HG02642 (cell line): ENCODE measurements at regions not wholly inside any gene's neighbourhood (a gene's known extent, or its start where the extent isn't known, plus 50 kb on each side); places are given as distances from the start of the nearest gene placed in this dataset.

ENCODE experiments used
- ATAC-seq: cut with Tn5 transposase; IDR thresholded peaks from one replicate; pipeline ENCODE4 v1.9.1; 2021; ENCODE audit warnings: mild to moderate bottlenecking; ENCODE audit not compliant: unreplicated experiment, poor library complexity

DNA sequence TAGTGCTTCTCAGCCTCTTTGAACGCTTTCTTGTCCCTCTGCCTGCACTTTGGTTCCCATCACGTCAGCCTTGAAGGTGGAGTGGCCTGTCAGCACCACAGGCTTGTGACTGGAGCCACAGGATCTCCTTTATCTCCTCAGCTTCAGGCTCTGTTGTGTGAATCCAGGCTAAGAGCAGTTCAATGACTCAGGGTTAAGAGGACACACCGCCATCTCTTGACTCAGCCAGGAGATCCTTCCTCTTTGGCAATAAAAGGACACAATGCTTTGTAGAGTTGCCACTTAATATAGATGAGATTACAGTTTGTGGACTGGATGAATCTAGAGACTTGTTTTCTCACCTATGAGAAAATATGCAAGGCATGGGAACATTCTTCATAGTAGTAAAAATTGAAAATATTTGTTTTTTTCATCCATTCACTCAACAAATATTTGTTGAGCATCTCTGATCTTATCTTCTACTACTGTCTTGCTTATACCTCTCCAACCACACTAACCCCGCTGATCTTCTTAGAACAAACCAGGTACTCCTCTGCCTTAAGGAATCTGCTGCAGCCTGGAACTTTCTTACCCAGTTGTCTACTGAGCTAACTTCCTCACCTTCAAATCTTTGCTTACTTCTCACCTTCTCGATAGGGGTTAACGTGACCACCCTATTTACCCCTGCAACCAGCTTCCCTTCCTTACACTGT is 62.3 kb downstream of the UCHL1 start:
- no peak for ATAC-seq

DNA sequence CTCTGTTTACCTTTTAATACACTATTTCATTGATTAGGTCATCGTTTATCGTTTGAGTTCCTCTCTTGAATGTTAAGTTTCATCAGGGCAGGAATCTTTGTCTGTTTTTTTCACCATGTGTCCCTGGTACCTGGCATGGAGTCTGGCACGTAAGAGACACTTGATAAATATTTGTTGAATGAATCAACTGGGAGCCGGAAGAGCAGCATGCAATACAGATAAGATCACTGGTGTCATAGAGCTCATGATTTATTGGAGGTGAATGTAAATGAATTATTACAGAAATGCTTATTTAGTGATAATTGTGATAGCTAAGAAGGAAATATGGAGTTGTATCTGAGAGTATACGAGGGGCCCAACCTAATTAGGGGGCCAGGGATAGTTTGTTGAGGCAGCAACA is 62.8 kb downstream of the UCHL1 start:
- ATAC-seq, result no peak

DNA sequence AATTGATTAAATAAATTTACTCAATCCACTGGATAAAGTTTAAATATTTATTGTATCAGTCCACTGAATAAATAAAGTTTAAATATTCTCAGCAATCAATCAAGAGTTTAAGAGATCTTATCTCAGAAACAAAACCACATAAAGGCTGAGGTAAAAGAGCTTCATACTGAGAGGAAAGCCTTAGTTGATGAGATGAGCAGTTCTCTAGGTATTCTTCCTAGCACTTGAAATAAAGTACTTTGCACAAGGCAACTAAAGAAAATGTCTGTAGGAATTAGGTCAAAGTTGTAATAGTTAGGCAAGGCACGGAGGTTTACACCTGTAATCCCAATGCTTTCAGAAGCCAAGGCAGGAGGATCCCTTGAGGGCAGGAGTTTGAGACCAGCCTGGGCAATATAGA is 63.5 kb downstream of the UCHL1 start:
- ATAC-seq, result no peak

DNA sequence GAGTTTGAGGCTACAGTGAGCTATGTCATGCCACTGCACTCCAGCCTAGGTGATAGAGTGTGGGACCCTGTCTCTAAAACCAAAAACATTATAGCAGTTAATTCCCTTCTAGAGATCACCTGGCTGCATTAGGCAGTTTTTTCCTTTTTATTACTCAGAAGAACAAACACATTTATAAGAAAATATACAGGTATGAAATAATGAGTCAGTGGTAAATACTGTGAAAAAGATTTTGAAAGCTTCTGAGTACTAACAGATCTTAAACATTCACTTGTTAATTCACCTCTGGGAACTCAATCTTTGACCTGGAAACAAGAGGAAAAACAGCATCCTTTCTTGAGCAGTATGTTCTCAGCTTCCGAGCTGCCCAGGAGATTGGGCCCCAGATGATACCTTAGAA is 64.1 kb downstream of the UCHL1 start:
- ATAC-seq, result no peak

DNA sequence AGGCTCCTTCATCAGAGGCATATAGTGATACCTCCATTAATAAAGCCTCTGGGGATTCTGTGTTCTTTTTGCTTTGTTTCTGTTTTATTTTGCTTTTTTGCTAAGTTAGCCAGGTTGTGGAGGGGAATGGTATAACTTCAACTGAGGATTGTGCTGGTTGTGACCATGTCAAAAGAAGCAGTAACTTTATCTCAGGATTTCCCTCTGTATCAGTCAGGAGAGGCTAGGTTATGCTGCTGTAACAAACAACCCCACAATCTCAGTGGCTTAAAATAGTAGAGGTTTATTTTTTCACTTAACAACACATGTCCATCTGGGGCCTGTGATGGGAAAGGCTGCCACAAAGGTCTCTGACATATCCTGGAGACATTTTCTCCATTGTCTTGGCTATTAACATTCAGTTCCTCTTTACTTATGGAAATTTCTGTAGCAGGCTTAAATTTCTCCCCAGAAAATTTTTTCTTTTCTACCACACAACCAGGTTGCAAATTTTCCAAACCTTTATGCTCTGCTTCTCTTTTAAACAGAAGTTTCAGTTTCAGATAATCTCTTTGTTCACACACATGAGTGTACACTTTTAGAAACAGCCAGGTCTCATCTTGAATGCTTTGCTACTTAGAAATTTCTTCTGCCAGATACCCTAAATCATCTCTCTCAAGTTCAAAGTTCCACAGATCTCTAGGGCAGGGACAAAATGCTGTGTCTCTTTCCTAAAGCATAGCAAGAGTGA is 64.7 kb downstream of the UCHL1 start:
- no peak for ATAC-seq

DNA sequence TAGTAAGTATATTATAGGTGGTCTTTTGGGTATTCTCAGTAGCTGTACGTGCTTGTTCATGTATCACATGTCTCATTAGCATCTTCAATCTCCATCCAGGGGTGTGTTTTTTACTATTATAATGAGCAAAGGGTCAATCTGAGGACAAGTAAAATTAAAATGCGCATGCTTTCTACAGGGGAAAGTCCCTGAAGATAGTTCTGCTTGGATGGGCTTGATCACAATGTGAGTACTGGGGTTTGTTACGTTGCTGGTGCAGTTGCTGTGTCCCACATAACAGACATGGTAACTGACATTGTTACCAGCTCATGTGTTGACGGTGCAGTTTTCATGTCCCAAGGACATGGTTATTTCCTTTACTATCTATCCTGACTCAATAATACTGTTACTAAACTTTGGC is 65.9 kb downstream of the UCHL1 start:
- no peak for ATAC-seq

DNA sequence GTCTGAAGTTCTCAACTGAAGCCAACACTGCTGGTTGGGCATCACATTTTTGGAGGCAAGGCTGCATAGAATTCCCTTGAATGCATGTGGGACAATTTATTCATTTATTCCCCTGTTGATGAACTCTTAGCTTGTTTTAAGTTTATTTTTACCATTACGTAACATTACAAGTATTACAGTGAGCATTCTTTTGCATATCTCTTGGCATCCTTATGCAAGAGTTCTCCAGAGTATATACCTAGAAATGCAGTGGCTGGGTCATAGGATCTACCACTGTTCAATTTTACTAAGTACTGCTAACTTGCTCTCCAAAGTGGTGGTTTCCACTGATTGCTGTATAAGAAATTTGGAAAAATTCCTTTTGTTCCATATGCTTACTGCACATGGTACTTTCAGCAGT is 66.5 kb downstream of the UCHL1 start:
- no peak for ATAC-seq

DNA sequence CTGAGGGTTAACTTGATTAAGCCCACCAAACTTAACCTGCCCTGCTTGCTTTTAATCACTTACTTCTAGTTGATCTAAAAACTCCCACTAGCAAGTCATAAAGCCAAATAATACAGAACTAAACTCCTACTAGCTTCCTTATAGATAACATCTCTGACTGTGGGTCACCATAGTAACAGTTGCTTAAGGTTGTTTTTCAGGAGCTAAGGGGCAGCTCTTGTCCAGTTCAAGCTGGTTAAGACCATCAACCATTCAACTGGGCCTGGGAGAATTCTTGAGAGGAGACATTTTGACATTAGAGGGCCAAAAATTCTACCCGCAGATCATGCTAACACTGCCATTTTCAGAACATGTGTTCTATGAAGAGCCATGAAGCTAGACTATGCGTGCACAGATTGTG is 67.0 kb downstream of the UCHL1 start:
- no peak for ATAC-seq

DNA sequence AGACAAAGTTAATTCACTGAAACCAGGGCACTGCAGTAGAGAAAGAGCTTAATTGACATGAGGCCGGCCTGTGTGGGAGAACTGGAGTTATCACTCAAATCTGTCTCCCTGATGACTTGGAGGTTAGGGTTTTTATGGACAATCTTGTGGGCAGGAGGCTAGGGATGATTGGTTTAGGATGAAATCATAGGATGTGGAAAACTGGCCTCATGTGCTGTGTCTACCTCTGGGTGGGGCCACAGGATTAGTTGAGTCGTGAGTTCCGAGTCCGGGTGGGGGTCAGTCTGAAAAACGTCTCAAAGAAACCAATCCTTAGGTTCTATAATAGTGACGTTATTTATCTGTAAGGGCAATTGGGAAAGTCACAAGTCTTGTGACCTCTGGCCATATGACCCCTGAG is 68.1 kb downstream of the UCHL1 start:
- ATAC-seq, result no peak

DNA sequence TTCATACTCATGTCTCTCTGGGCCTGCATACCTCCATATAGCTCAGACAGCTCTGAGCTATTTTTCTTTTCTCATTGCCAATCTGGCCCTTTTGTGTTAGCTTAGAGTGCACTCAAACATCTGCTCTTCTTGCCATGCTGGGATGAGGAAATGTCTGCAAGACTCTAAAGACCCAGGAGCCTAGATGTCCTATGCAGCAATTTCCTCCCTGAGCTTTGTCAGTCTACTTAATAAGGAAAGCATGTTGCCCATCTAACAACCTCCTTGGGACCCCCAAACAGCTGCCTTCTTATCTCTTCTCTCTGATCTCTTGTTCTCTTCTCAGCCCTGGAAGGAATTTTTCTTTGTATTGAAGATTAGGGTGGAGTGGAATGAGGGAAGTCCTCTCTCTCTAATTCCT is 69.2 kb downstream of the UCHL1 start:
- no peak for ATAC-seq

DNA sequence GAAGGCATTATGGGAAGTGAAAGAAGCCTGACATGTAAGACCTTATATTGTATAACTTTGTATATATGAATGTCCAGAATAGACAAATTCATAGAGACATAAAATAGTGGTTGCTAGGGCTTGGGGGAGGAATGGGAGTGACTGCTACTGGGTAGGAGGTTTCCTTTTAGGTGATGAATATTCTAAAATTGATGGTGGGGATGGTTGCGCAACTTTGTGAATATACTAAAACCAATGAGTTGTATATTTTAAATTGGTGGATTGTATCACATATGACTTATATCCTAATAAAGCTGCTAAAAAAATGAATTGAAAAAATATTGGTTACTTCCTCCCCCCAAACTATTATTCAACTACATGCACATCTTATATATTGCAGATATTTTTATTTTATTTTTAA is 70.0 kb downstream of the UCHL1 start:
- no peak for ATAC-seq

DNA sequence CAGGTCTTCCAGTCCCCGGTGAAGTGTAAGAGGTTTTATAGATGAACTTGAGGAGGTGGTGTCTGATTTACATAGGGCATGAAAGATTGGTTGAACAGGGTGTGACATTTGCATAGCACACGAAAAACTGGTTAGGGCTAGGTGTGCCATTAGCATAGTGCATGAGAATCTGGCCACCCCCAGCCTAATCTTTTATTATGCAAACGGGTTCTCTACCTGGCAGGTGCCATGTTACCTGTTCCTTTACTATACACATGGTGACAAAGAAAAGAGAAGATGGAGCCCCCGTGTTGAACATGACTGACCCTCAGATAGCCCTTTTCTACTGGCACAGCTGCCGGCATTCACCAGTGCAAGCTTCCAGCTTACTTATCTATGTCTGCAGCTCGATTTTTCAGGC is 71.0 kb downstream of the UCHL1 start:
- ATAC-seq, result no peak

DNA sequence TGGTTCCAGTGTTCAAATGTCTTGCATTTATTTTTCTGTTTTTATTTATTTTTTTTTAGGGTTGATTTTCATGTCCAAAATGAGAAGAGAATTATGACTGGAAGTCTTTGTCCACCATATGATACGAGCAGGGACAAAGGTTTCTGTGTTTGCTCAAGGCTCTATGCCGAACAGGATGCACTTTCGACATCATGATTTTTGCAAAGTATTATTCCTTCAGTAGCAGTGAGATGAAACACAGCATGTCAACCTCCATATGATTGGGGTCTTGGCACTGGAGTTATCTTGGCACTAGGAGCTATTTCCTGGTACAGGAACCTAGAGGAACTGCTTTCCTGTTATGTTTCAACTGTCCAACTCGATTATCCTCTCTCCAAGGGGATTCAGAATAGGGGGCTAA is 72.6 kb downstream of the UCHL1 start:
- no peak for ATAC-seq

DNA sequence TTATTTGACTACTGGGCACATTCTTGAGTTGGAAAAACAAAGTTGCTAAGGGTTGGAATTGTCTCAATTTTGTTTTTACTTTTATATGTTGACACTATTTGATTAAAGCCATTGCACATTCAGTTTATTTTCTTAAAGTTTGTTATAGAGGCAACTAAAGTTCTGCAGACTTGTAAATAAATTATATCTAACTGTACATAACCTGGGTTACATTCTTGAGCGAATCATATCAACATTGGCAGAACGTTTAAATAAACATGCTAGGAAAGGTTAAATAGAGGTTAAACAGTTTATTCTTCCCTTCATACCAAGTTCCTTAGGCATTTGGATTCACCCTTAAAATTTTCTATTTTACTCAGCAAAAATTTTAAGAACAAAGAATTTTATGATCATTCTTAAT is 74.5 kb downstream of the UCHL1 start:
- no peak for ATAC-seq

DNA sequence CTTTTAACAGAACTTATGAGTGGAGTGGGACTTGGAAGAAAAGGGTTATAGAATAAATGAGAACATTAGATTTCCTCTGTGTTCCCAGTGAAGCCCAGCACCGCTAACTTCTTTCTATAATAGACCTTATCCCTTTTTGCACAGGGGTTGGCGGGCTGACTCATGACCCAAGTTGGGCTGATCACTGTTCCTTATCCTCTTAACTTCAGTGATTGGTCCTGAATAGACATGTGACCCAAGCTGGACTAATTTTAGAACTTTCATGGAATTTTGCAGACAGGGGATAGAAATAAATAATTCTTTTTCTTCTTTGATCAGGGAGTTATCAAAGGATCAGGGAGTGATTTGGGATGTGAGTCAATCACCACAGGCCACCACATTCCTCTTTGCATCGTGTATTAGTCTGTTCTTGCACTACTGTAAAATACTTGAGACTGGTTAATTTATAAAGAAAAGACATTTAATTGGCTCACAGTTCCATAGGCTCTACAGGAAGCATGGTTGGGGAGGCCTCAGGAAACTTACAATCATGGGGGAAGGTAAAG is 75.9 kb downstream of the UCHL1 start:
- ATAC-seq, result no peak

DNA sequence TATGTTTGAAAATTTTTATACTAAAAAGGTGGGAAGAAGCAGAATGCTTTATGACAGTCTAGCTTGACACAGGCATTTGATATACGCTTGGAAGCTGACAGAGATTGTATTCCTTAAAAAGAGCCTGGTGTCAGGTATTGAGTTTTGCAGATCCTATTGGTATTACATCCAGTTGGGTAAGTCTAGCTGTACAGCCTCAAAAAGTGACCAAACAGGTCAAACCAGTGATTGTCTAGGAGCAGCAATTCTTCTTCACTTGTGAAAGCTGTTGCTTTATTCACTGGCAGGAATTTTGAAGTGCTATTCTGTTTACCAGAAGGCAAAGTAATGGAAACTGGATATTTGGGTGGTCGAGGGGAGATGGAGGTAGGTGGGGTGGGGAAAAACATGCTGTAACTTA is 77.5 kb downstream of the UCHL1 start:
- ATAC-seq, result no peak

DNA sequence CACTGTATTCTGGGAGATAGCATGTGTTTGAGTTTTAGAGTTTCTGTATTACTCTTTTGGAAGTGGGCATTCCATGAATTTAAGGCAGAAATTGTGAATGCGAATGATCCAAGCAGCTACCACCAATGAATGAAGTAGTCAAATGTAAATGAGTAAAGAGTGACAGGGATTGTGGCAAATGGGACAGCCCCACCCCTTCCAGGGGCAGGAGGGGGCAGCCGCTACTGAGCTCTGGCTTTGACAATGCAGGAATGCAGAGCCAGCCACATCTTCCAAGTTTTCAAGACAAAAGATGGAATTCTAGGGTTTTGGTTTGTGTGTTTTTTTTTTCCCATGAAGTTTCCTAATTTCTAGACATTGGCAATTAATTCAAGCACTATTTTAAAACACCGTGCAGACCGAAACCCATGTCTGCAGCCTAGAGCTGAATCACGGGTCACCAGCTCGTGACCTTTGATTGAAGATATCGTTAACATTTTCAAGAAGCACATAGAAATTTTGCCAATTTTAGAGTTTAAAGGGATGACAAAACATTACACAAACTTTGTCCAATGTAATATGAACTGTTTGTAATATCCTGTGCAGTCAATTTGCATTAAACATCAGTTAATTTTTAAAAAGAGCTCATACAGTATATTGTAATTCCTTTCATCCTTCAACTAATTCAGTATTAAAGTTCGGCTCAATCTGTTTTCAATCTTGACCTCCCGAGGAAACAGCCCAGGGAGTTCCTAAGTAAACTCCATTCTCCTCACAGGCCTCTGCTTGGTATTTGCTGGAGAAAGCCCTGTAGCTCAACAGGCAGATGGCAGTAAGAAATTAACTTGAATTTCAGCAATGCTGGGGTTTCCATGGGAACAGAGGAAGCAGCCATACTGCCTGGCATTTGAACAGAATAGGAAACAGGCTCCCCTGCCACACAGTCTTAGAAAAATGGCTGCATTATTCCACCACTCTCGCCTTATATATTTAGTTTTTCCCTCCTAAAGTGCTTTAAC is 83.4 kb downstream of the UCHL1 start:
- ATAC-seq, result no peak

DNA sequence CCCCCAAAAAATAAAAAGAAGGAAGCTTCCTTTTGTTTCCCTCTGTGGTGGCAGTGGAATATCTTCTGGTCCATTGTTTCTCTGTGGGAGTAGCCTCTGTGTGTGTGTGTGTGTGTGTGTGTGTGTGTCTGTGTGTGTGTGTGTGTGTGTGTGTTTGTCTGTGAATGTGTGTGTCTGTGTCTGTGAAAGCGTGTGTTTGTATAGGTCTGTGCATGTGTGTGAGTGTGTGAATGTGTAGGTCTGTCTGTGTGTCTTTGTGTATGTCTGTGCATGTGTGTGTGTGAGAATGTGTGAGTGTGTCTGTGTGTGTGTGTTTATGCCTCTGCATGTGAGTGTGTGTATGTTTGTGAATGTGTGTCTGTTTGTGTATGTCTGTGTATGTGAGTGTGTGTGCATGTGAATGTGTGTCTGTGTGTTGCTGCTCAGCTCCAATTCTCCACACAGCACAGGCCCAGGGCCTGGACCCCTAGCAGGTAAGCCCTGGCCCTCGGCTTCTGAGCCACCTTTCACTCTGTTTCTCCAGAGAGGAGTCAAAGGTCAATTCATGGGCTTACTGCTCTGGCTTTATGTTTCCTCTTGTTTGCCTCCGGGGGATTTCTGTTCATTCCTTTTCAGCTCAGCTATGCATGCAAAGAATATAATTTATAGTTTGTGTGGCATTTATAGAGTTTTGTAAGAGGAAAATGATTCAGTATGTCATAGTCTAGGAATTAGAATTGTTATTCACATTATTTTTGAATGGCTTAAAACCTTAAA is 89.8 kb downstream of the UCHL1 start:
- no peak for ATAC-seq

DNA sequence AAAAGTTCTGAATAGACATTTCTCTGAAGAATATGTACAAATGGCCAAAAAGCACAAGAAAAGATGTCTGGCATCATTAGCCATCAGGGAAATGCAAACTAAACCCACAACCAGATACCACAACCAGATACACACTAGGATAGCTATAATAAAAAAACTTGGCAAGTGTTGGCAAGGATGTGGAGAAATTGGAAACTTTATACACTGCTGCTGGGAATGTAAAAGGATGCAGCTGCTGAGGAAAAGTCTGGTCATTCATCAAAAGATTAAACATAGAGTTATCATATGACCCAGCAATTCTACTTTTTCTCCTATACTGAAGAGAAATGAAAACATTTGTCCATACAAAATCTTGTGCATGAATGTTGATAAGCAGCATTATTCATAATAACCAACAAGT is 92.3 kb downstream of the UCHL1 start:
- ATAC-seq, result no peak
